Pancreas (tissue), 10 donors: ENCODE measurements at regions not wholly inside any gene's neighbourhood (a gene's known extent, or its start where the extent isn't known, plus 50 kb on each side); places are given as distances from the start of the nearest gene placed in this dataset.

Experiments
- ATAC-seq, 4 donors: fragments of 200-7000 bp; cut with Tn5 transposase; one replicate each; pipeline versions ENCODE4 v1.8.0 to v1.9.1; 2020; ENCODE audit warnings: mild to moderate bottlenecking in 4 of 4, moderate library complexity in 4 of 4
- DNase-seq, 6 donors: peaks; one replicate each; pipeline ENCODE4 v3.0.0-alpha.2; 2020
- FAIRE-seq: peaks from 2 replicates; lab custom pipeline; 2012; peaks lifted over from hg19 to GRCh38; lab: Jason Lieb, UNC
- H3K27ac ChIP-seq, 4 donors: fragments of 200-600 bp; sonication (generic); 1 replicate in 3 of 4; 2 replicates in 1 of 4; pipeline versions ENCODE4 v1.5.0 to v1.8.0; 2020
- H3K27me3 ChIP-seq, 4 donors: fragments of 200-600 bp; one replicate each; pipeline ENCODE4 v1.8.0; 2021
- H3K36me3 ChIP-seq, 3 donors: fragments of 200-600 bp; sonication (generic) in 1 of 3; one replicate each; pipeline versions ENCODE4 v1.5.0 to v1.8.0; 2020 to 2021
- H3K4me1 ChIP-seq, 3 donors: fragments of 200-600 bp; one replicate each; pipeline ENCODE4 v1.8.0; 2021
- H3K4me3 ChIP-seq, 4 donors: fragments of 200-600 bp; sonication (generic) in 2 of 4; one replicate each; pipeline versions ENCODE4 v1.5.0 to v1.8.0; 2020 to 2021
- H3K9me3 ChIP-seq, 4 donors: fragments of 200-600 bp; one replicate each; pipeline ENCODE4 v1.8.0; 2021
- CTCF ChIP-seq, 4 donors: fragments of 200-600 bp; sonication (generic) in 3 of 4; IDR thresholded peaks; one replicate each; pipeline versions ENCODE4 v1.5.0 to v1.8.0; 2021; ENCODE audit warnings: antibody characterized with exemption in 4 of 4
- WGBS, 2 donors: extraction: QIAGEN DNeasy Blood & Tissue Kit; methylation state at CpG; one replicate each; pipeline ENCODE4 v1.1.7; 2013; 5-methylcytosine and 5-hydroxymethylcytosine counted together
- intact Hi-C, 3 donors: fragments of 100-400 bp; cut with DNase I; formaldehyde crosslinking; loops; one replicate each; pipeline versions ENCODE4 v1.11.1 to v1.14.2; 2022
- donor health status: healthy with polysubstance abuse.
- donor health status: DM: no; HTN: no; CAD: no; lungs with moderate emphysema.
- donor health status: DM: no; HTN: no; CAD: no.
- donor health status: control.
- donor health status: control.
- donor health status: Bipolar disorder and iron deficiency.
- donor health status: DM: yes; HTN: yes; CAD: no.
- donor health status: DM: no; HTN: no; CAD: no.
- donor health status: DM: no; HTN: no; CAD: no.
- donor health status: DM: yes; HTN: yes; CAD: no.

GRCh38 chr7:17622451-17622850 is 317.8 kb downstream of the SNX13 start:
- H3K4me3 ChIP-seq, result no peak overlapping the region
- TF ChIP-seq CTCF (IDR thresholded peaks at IDR 0.05), result no peak
- H3K9me3 ChIP-seq, result no peaks in the 10 kb centered on the region
- H3K27ac ChIP-seq, result no peak overlapping the region
- no peaks in the 10 kb centered on the region for H3K36me3 ChIP-seq
- no peaks in the 10 kb centered on the region for H3K27me3 ChIP-seq
- H3K4me1 ChIP-seq, result peaks cover 0 to 11% (median 0%) of the 10 kb centered on the region in 3 donors
- ATAC-seq (no peak), DNase-seq (no peak), FAIRE-seq (no peak)
- WGBS, 2 donors, result 76 to 78% methylated on average over 2 of the region's 2 CpGs
- intact Hi-C loops, result no loop called here

- Histone ChIP-seq H3K27ac (no peak overlapping the region), H3K4me3 (no peak overlapping the region), H3K27me3 (no peaks in the 10 kb centered on the region), H3K36me3 (no peaks in the 10 kb centered on the region), H3K4me1 (peaks cover 0 to 11% (median 0%) of the 10 kb centered on the region in 3 donors), H3K9me3 (no peaks in the 10 kb centered on the region)
- DNase-seq (no peak), FAIRE-seq (no peak), ATAC-seq (no peak)
- intact Hi-C loops, result no loop called here
- TF ChIP-seq CTCF (IDR thresholded peaks at IDR 0.05), result no peak
Observed at GRCh38 chr7:17623546-17624185, 316.6 kb downstream of the SNX13 start.

- TF ChIP-seq CTCF (IDR thresholded peaks at IDR 0.05), result no peak
- H3K27ac ChIP-seq, result no peak overlapping the region
- no peaks in the 10 kb centered on the region for H3K9me3 ChIP-seq
- H3K36me3 ChIP-seq, result no peaks in the 10 kb centered on the region
- peaks cover 0 to 5% (median 0%) of the 10 kb centered on the region in 3 donors for H3K4me1 ChIP-seq
- ATAC-seq (no peak), DNase-seq (no peak), FAIRE-seq (no peak)
- intact Hi-C loops, result no loop called here
- H3K4me3 ChIP-seq, result no peak overlapping the region
- no peaks in the 10 kb centered on the region for H3K27me3 ChIP-seq
Observed at GRCh38 chr7:17624379-17624778, 315.9 kb downstream of the SNX13 start.

- FAIRE-seq (no peak), DNase-seq (no peak), ATAC-seq (no peak)
- WGBS, 2 donors, result 80 to 86% methylated on average over 3 of the region's 3 CpGs
- H3K4me3 ChIP-seq, result no peak overlapping the region
- intact Hi-C loops, result no loop called here
- no peaks in the 10 kb centered on the region for H3K4me1 ChIP-seq
- H3K9me3 ChIP-seq, result no peaks in the 10 kb centered on the region
- no peaks in the 10 kb centered on the region for H3K36me3 ChIP-seq
- H3K27ac ChIP-seq, result no peak overlapping the region
- no peak for TF ChIP-seq CTCF (IDR thresholded peaks at IDR 0.05)
- H3K27me3 ChIP-seq, result no peaks in the 10 kb centered on the region
Observed at GRCh38 chr7:17625043-17625442, 315.3 kb downstream of the SNX13 start.

GRCh38 chr7:17626235-17626634 is 314.1 kb downstream of the SNX13 start:
- intact Hi-C loops, result no loop called here
- no peak for ATAC-seq
- DNase-seq, result no peak
- Histone ChIP-seq H3K4me3 (no peak overlapping the region), H3K27me3 (no peaks in the 10 kb centered on the region), H3K9me3 (no peaks in the 10 kb centered on the region), H3K27ac (no peak overlapping the region), H3K4me1 (no peaks in the 10 kb centered on the region), H3K36me3 (no peaks in the 10 kb centered on the region)
- no peak for TF ChIP-seq CTCF (IDR thresholded peaks at IDR 0.05)
- FAIRE-seq, result no peak
